Fibroblast of lung (primary cell): ENCODE measurements at regions not wholly inside any gene's neighbourhood (a gene's known extent, or its start where the extent isn't known, plus 50 kb on each side); places are given as distances from the start of the nearest gene placed in this dataset.

ENCODE experiments used
- EZH2 ChIP-seq: IDR thresholded peaks from 2 replicates; pipeline ENCODE4 v1.5.1; 2012; ENCODE audit warnings: low read length, control low read depth, mild to moderate bottlenecking; ENCODE audit errors: missing control alignments
- TF ChIP-seq, protein P1 (sequence below), 2 donors: IDR thresholded peaks in 1 of 2; conservative IDR thresholded peaks in 1 of 2; 1 replicate in 1 of 2; 2 replicates in 1 of 2; pipeline ENCODE4 v1.5.1; 2011 to 2012; ENCODE audit warnings: low read length in 2 of 2, control low read depth in 1 of 2, inconsistent platforms in 1 of 2, low read depth in 1 of 2, mild to moderate bottlenecking in 1 of 2

DNA sequence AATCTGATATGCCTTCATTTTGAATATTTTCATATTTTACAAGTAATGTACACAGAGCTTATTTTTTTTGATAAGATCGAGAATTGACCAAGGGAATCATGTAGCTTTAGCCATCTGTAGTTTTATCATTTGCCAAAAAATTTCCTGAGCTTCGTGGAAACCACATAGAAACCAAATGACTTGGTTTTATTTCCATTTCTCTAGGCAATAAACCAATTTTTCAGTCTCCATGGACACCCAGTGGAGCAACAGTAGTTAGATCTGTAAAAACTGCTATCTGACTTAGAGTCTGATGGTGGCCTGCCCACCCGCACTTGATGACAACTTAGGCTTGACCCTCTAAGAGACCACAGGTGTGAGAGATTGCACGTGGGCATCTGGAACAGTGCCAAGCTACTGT, 127.8 kb upstream of the CDK6 start:
- no peak for TF ChIP-seq EZH2
- TF ChIP-seq, protein P1, sequence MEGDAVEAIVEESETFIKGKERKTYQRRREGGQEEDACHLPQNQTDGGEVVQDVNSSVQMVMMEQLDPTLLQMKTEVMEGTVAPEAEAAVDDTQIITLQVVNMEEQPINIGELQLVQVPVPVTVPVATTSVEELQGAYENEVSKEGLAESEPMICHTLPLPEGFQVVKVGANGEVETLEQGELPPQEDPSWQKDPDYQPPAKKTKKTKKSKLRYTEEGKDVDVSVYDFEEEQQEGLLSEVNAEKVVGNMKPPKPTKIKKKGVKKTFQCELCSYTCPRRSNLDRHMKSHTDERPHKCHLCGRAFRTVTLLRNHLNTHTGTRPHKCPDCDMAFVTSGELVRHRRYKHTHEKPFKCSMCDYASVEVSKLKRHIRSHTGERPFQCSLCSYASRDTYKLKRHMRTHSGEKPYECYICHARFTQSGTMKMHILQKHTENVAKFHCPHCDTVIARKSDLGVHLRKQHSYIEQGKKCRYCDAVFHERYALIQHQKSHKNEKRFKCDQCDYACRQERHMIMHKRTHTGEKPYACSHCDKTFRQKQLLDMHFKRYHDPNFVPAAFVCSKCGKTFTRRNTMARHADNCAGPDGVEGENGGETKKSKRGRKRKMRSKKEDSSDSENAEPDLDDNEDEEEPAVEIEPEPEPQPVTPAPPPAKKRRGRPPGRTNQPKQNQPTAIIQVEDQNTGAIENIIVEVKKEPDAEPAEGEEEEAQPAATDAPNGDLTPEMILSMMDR (conservative IDR thresholded peaks at IDR 0.05 in 1 of 2, IDR thresholded peaks at IDR 0.05 in 1 of 2; ENCODE audit: low read depth in 1 of 2, low read length in 2 of 2): no peak
